ENCODE measurements at regions not wholly inside any gene's neighbourhood (a gene's known extent, or its start where the extent isn't known, plus 50 kb on each side); places are given as distances from the start of the nearest gene placed in this dataset.

GRCh38 chr15:85976986-85977385, 102.7 kb upstream of the AGBL1 start:
- DNase-seq (ENCODE audit: low spot score), result no peak

GRCh38 chr15:85977586-85977985, 102.1 kb upstream of the AGBL1 start:
- DNase-seq (ENCODE audit: low spot score), result no peak

GRCh38 chr15:85979929-85980328, 99.7 kb upstream of the AGBL1 start:
- DNase-seq (ENCODE audit: low spot score), result no peak

GRCh38 chr15:85980946-85981345, 98.7 kb upstream of the AGBL1 start:
- no peak for DNase-seq (ENCODE audit: low spot score)

- DNase-seq (ENCODE audit: low spot score), result no peak
Observed at GRCh38 chr15:85984241-85984640, 95.4 kb upstream of the AGBL1 start.

- no peak for DNase-seq (ENCODE audit: low spot score)
Observed at GRCh38 chr15:85986116-85986515, 93.6 kb upstream of the AGBL1 start.

GRCh38 chr15:85986741-85987140, 92.9 kb upstream of the AGBL1 start:
- DNase-seq (ENCODE audit: low spot score), result no peak

- no peak for DNase-seq (ENCODE audit: low spot score)
Observed at GRCh38 chr15:85988741-85989140, 90.9 kb upstream of the AGBL1 start.

GRCh38 chr15:85992224-85992623, 87.4 kb upstream of the AGBL1 start:
- no peak for DNase-seq (ENCODE audit: low spot score)

GRCh38 chr15:85993116-85993515, 86.6 kb upstream of the AGBL1 start:
- DNase-seq (ENCODE audit: low spot score), result no peak

GRCh38 chr15:85997618-85998017, 82.1 kb upstream of the AGBL1 start:
- DNase-seq (ENCODE audit: low spot score), result no peak

GRCh38 chr15:85999658-86000057, 80.0 kb upstream of the AGBL1 start:
- DNase-seq (ENCODE audit: low spot score), result no peak

GRCh38 chr15:86001200-86001599, 78.5 kb upstream of the AGBL1 start:
- no peak for DNase-seq (ENCODE audit: low spot score)

GRCh38 chr15:86002444-86002843, 77.2 kb upstream of the AGBL1 start:
- no peak for DNase-seq (ENCODE audit: low spot score)

GRCh38 chr15:86004061-86004460, 75.6 kb upstream of the AGBL1 start:
- no peak for DNase-seq (ENCODE audit: low spot score)

GRCh38 chr15:86006546-86006945, 73.1 kb upstream of the AGBL1 start:
- DNase-seq (ENCODE audit: low spot score), result no peak

- DNase-seq (ENCODE audit: low spot score), result no peak
Observed at GRCh38 chr15:86009727-86010126, 69.9 kb upstream of the AGBL1 start.

- DNase-seq (ENCODE audit: low spot score), result no peak
Observed at GRCh38 chr15:86010398-86010797, 69.3 kb upstream of the AGBL1 start.

- DNase-seq (ENCODE audit: low spot score), result no peak
Observed at GRCh38 chr15:86010891-86011290, 68.8 kb upstream of the AGBL1 start.

- DNase-seq (ENCODE audit: low spot score), result no peak
Observed at GRCh38 chr15:86014016-86014415, 65.7 kb upstream of the AGBL1 start.

- DNase-seq (ENCODE audit: low spot score), result no peak
Observed at GRCh38 chr15:86016750-86017149, 62.9 kb upstream of the AGBL1 start.

- DNase-seq (ENCODE audit: low spot score), result no peak
Observed at GRCh38 chr15:86018679-86019078, 61.0 kb upstream of the AGBL1 start.

GRCh38 chr15:86021281-86022264, 58.1 kb upstream of the AGBL1 start:
- no peak for DNase-seq (ENCODE audit: low spot score)

- DNase-seq (ENCODE audit: low spot score), result no peak
Observed at GRCh38 chr15:86028961-86029360, 50.7 kb upstream of the AGBL1 start.

All from CD4-positive, alpha-beta T cell treated with Interleukin-2 at 100 ng/mL for 4 hours (primary cell).